ENCODE measurements at regions not wholly inside any gene's neighbourhood (a gene's known extent, or its start where the extent isn't known, plus 50 kb on each side); places are given as distances from the start of the nearest gene placed in this dataset.

DNA sequence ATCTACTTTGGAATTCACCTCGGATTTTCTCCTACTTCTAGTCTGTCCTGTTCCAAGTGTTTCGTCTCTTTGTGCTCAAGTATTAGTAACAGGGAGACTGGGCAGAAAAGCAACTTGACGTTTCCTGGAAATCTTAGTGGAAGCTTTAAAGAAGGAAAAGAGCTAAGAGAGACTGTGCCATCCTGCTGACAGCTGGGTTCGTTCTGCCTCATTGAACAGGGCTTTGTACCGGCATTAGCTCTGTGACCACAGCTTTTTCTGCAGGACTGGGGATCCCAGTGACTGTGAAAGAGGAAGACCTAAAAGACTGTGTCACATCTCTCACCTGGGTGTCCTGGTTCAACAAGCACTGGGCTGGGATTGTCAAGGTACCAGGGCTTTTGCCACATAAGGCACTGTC, 70.8 kb upstream of the CDCA7L start:
- no peaks in the 10 kb centered on the region for H3K36me3 ChIP-seq
- no peaks in the 10 kb centered on the region for H3K27me3 ChIP-seq
- H3K4me3 ChIP-seq, result no peak overlapping the region
- no peaks in the 10 kb centered on the region for H3K4me1 ChIP-seq
- H3K27ac ChIP-seq, result no peak overlapping the region
- no peak for DNase-seq (ENCODE audit: low spot score)
- no peaks in the 10 kb centered on the region for H3K9me3 ChIP-seq
- TF ChIP-seq, protein P1, sequence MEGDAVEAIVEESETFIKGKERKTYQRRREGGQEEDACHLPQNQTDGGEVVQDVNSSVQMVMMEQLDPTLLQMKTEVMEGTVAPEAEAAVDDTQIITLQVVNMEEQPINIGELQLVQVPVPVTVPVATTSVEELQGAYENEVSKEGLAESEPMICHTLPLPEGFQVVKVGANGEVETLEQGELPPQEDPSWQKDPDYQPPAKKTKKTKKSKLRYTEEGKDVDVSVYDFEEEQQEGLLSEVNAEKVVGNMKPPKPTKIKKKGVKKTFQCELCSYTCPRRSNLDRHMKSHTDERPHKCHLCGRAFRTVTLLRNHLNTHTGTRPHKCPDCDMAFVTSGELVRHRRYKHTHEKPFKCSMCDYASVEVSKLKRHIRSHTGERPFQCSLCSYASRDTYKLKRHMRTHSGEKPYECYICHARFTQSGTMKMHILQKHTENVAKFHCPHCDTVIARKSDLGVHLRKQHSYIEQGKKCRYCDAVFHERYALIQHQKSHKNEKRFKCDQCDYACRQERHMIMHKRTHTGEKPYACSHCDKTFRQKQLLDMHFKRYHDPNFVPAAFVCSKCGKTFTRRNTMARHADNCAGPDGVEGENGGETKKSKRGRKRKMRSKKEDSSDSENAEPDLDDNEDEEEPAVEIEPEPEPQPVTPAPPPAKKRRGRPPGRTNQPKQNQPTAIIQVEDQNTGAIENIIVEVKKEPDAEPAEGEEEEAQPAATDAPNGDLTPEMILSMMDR (IDR thresholded peaks at IDR 0.05), result no peak

- Histone ChIP-seq H3K27ac (no peak overlapping the region), H3K9me3 (no peaks in the 10 kb centered on the region), H3K4me3 (no peak overlapping the region), H3K4me1 (no peaks in the 10 kb centered on the region), H3K27me3 (no peaks in the 10 kb centered on the region), H3K36me3 (no peaks in the 10 kb centered on the region)
- TF ChIP-seq, protein P1 (IDR thresholded peaks at IDR 0.05), result no peak
- DNase-seq (ENCODE audit: low spot score), result no peak
These were observed 68.0 kb upstream of the CDCA7L start for GRCh38 chr7:22013711-22014110.

DNA sequence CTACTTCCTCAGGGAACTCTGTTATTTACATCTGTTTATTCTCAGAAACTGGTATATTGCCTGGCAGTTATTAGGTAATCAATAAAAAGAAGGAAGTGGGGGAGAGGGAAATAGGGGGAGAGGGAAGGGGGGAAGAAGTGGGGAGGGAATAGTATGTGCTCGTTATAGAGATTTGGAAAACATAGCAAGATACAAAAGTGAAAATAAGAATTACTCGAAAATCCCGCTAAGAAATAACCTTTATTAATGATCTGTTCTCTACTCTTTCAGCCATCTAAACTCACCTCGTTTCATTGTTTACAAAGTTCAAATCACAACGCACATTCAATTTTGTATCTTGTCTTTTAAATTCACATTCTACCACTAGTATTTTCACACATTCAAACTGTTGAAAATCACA, 63.0 kb upstream of the CDCA7L start:
- TF ChIP-seq, protein P1 (IDR thresholded peaks at IDR 0.05), result no peak
- no peaks in the 10 kb centered on the region for H3K4me1 ChIP-seq

GRCh38 chr7:22008087-22008486, 62.4 kb upstream of the CDCA7L start:
- no peaks in the 10 kb centered on the region for H3K36me3 ChIP-seq
- H3K4me1 ChIP-seq, result no peaks in the 10 kb centered on the region
- no peak for DNase-seq (ENCODE audit: low spot score)
- no peak overlapping the region for H3K27ac ChIP-seq
- TF ChIP-seq, protein P1 (IDR thresholded peaks at IDR 0.05), result no peak
- no peaks in the 10 kb centered on the region for H3K9me3 ChIP-seq
- H3K4me3 ChIP-seq, result no peak overlapping the region
- no peaks in the 10 kb centered on the region for H3K27me3 ChIP-seq

More for the DNA sequence above, 63.0 kb upstream of the CDCA7L start:
- no peaks in the 10 kb centered on the region for H3K9me3 ChIP-seq
- H3K27me3 ChIP-seq, result no peaks in the 10 kb centered on the region
- no peaks in the 10 kb centered on the region for H3K36me3 ChIP-seq
- no peak overlapping the region for H3K27ac ChIP-seq
- H3K4me3 ChIP-seq, result no peak overlapping the region
- DNase-seq (ENCODE audit: low spot score), result no peak

GRCh38 chr7:22005151-22005550, 59.5 kb upstream of the CDCA7L start:
- Histone ChIP-seq H3K27ac (no peak overlapping the region), H3K4me1 (no peaks in the 10 kb centered on the region), H3K4me3 (no peak overlapping the region), H3K27me3 (no peaks in the 10 kb centered on the region), H3K9me3 (no peaks in the 10 kb centered on the region), H3K36me3 (no peaks in the 10 kb centered on the region)
- no peak for DNase-seq (ENCODE audit: low spot score)
- TF ChIP-seq, protein P1 (IDR thresholded peaks at IDR 0.05), result no peak

DNA sequence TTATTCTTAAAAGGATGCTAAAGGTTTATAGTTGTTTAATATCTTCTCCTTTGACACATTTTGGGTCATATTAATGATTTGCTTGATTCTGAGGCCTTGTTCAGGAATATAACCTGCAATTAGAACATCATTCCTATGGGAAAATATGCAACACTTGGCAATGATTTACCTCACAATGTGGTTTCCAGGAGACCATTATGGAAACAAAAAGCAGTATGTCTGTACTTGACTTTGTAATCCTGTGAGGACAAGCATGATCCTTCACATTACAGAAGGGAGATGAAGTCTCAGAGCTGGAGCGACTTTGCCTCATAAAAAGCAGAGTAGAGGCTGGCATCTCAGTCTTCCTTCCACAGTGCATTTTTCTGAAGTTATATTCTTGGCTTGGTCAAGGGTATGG, 57.0 kb upstream of the CDCA7L start:
- Histone ChIP-seq H3K9me3 (no peaks in the 10 kb centered on the region), H3K4me3 (no peak overlapping the region), H3K27me3 (no peaks in the 10 kb centered on the region), H3K27ac (no peak overlapping the region), H3K4me1 (no peaks in the 10 kb centered on the region), H3K36me3 (no peaks in the 10 kb centered on the region)
- DNase-seq (ENCODE audit: low spot score), result no peak
- TF ChIP-seq, protein P1 (IDR thresholded peaks at IDR 0.05), result no peak
